Posterior vena cava (tissue), 2 donors: ENCODE measurements at regions not wholly inside any gene's neighbourhood (a gene's known extent, or its start where the extent isn't known, plus 50 kb on each side); places are given as distances from the start of the nearest gene placed in this dataset.
"Not testable (repeated sequence)": the region's sequence is repeated elsewhere in the genome, so short reads cannot be mapped to it uniquely, and the experiment has no call there.

Experiments used
- DNase-seq: peaks from one replicate; pipeline ENCODE4 v3.0.0-alpha.2; 2020; ENCODE audit warnings: low spot score
- intact Hi-C, 2 donors: fragments of 100-400 bp; cut with DNase I; formaldehyde crosslinking; loops; one replicate each; pipeline versions ENCODE4 v1.14.1 to v1.14.2; 2022 to 2023
- donor health status: DM: yes; HTN: yes; CAD: no.
- donor health status: DM: yes; HTN: yes; CAD: no.

- no peak for DNase-seq
- intact Hi-C loops, result no loop called here
Observed at GRCh38 chr15:45801543-45801942, 166.7 kb downstream of the SQOR start.

GRCh38 chr15:45802140-45802539 lies 167.3 kb downstream of the SQOR start:
- intact Hi-C loops, result no loop called here
- no peak for DNase-seq

- intact Hi-C loops, result no loop called here
Observed at GRCh38 chr15:45804028-45804427, 169.2 kb downstream of the SQOR start.

GRCh38 chr15:45810201-45810600 lies 175.4 kb downstream of the SQOR start:
- no peak for DNase-seq
- intact Hi-C loops, result no loop called here

More at GRCh38 chr15:45804028-45804427, 169.2 kb downstream of the SQOR start:
- DNase-seq, result no peak

- intact Hi-C loops, result no loop called here
- no peak for DNase-seq
Observed at GRCh38 chr15:45812200-45812599, 177.4 kb downstream of the SQOR start.

- DNase-seq, intact Hi-C loops: not testable (repeated sequence)
Observed at GRCh38 chr15:45817578-45817977, 182.7 kb downstream of the SQOR start.

GRCh38 chr15:45821390-45821789 lies 186.6 kb downstream of the SQOR start:
- intact Hi-C loops, result no loop called here
- no peak for DNase-seq

- DNase-seq, intact Hi-C loops: not testable (repeated sequence)
Observed at GRCh38 chr15:45822968-45823367, 188.1 kb downstream of the SQOR start.

- no peak for DNase-seq
- intact Hi-C loops, result no loop called here
Observed at GRCh38 chr15:45827275-45827674, 192.4 kb downstream of the SQOR start.

GRCh38 chr15:45827766-45828165 lies 192.9 kb downstream of the SQOR start:
- no peak for DNase-seq
- intact Hi-C loops, result no loop called here

- intact Hi-C loops, result no loop called here
- no peak for DNase-seq
Observed at GRCh38 chr15:45829336-45830153, 194.7 kb downstream of the SQOR start.

- intact Hi-C loops, result no loop called here
Observed at GRCh38 chr15:45831787-45832186, 197.0 kb downstream of the SQOR start.

GRCh38 chr15:45834622-45835021 lies 199.8 kb downstream of the SQOR start:
- intact Hi-C loops, result no loop called here
- no peak for DNase-seq

More at GRCh38 chr15:45831787-45832186, 197.0 kb downstream of the SQOR start:
- DNase-seq, result no peak

- DNase-seq, result no peak
- intact Hi-C loops, result no loop called here
Observed at GRCh38 chr15:45842151-45842550, 207.3 kb downstream of the SQOR start.

- no peak for DNase-seq
- intact Hi-C loops, result no loop called here
Observed at GRCh38 chr15:45847645-45848044, 212.8 kb downstream of the SQOR start.

GRCh38 chr15:45849136-45849535 lies 214.3 kb downstream of the SQOR start:
- intact Hi-C loops, result no loop called here
- DNase-seq, result no peak

GRCh38 chr15:45854455-45855202 lies 219.8 kb downstream of the SQOR start:
- DNase-seq, result no peak
- intact Hi-C loops, result no loop called here

- intact Hi-C loops, result no loop called here
- DNase-seq, result no peak
Observed at GRCh38 chr15:45855210-45855906, 220.5 kb downstream of the SQOR start.

GRCh38 chr15:45855907-45856579 lies 221.2 kb downstream of the SQOR start:
- intact Hi-C loops, result no loop called here
- no peak for DNase-seq

GRCh38 chr15:45857291-45857690 lies 222.5 kb downstream of the SQOR start:
- no peak for DNase-seq
- intact Hi-C loops, result no loop called here
